ENCODE measurements at regions not wholly inside any gene's neighbourhood (a gene's known extent, or its start where the extent isn't known, plus 50 kb on each side); places are given as distances from the start of the nearest gene placed in this dataset.

DNA sequence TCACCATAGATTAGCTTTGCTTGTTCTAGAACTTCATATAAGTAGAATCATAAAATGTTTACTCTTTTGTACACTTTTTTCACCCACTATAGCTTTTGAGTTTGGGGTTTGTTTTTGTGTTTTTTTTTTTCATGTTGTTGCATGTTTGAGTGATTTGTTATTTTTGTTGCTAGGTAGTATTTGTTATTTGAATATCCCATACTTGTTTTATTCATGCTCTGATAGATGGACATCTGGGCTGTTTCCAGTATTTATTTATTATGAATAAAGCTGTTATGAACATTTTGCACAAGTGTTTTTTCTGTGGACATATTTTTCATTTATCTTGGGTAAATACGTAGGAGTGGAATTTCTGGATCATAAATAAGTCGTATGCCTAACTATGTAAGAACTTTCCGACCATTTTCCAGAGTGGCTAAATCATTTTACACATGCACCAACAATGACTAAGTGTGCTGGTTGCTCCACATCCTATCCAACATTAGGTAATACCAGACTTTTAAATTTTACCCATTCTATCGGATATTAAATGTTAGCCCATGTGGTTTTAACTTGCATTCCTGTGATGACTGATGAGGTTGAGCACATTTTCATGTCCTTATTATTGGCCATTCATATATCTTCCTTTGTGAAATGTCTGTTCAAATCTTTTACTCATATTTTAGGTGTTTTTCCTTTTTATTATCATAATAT lies 69.1 kb upstream of the NR4A3 start:
- ATAC-seq, result no peak
- intact Hi-C loops (cut with DNase I; ENCODE audit: low total_unique reads), result no loop called here
- Histone ChIP-seq H3K27ac (no peak overlapping the region), H3K4me3 (no peak overlapping the region), H3K4me1 (no peaks in the 10 kb centered on the region), H3K9me3 (no peaks in the 10 kb centered on the region), H3K36me3 (no peaks in the 10 kb centered on the region), H3K27me3 (no peaks in the 10 kb centered on the region)
- DNase-seq, result no peak
- in situ Hi-C loops (cut with MboI; ENCODE audit: low sequenced_read_pairs in 4 of 4), result loop anchor here in 1 of 4 donors (25.0 kb wide), 1 partner anchor 90 kb away; no protein-coding TSS in a partner anchor
- TF ChIP-seq, protein P1, sequence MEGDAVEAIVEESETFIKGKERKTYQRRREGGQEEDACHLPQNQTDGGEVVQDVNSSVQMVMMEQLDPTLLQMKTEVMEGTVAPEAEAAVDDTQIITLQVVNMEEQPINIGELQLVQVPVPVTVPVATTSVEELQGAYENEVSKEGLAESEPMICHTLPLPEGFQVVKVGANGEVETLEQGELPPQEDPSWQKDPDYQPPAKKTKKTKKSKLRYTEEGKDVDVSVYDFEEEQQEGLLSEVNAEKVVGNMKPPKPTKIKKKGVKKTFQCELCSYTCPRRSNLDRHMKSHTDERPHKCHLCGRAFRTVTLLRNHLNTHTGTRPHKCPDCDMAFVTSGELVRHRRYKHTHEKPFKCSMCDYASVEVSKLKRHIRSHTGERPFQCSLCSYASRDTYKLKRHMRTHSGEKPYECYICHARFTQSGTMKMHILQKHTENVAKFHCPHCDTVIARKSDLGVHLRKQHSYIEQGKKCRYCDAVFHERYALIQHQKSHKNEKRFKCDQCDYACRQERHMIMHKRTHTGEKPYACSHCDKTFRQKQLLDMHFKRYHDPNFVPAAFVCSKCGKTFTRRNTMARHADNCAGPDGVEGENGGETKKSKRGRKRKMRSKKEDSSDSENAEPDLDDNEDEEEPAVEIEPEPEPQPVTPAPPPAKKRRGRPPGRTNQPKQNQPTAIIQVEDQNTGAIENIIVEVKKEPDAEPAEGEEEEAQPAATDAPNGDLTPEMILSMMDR (IDR thresholded peaks at IDR 0.05 in 4 of 5, conservative IDR thresholded peaks at IDR 0.05 in 1 of 5), result no peak

DNA sequence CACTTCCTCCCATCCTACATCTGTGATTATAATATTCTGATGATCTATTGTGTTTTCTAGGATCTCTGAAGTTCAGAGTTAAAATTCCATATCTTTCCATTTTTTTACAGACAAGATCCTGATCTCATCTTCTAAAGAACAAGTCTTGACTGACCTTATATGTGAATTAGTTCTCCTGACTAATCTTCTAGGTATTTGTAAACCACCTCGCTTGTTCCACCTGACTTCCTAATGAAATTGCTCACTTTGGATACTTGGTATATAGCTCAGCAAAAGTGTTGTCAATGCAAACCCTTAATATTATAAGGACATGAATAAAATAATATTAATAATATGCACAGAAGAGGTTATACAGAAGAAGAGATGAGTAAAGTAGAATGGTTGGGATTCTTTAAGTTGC lies 68.2 kb upstream of the NR4A3 start:
- in situ Hi-C loops (cut with MboI; ENCODE audit: low sequenced_read_pairs in 4 of 4) (loop anchor here in 1 of 4 donors (25.0 kb wide), 1 partner anchor 91 kb away; no protein-coding TSS in a partner anchor), intact Hi-C loops (cut with DNase I; ENCODE audit: low total_unique reads) (no loop called here)
- no peaks in the 10 kb centered on the region for H3K36me3 ChIP-seq
- H3K9me3 ChIP-seq, result no peaks in the 10 kb centered on the region
- no peak overlapping the region for H3K27ac ChIP-seq
- H3K4me3 ChIP-seq, result no peak overlapping the region
- no peaks in the 10 kb centered on the region for H3K4me1 ChIP-seq
- DNase-seq (no peak), ATAC-seq (no peak)
- TF ChIP-seq POLR2A (IDR thresholded peaks at IDR 0.05), result no peak
- TF ChIP-seq, protein P1 (IDR thresholded peaks at IDR 0.05 in 4 of 5, conservative IDR thresholded peaks at IDR 0.05 in 1 of 5), result no peak
- H3K27me3 ChIP-seq, result no peaks in the 10 kb centered on the region

- ATAC-seq (no peak), DNase-seq (no peak)
- Histone ChIP-seq H3K36me3 (no peaks in the 10 kb centered on the region), H3K4me1 (no peaks in the 10 kb centered on the region), H3K4me3 (no peak overlapping the region), H3K9me3 (no peaks in the 10 kb centered on the region), H3K27me3 (no peaks in the 10 kb centered on the region), H3K27ac (no peak overlapping the region)
- in situ Hi-C loops (cut with MboI; ENCODE audit: low sequenced_read_pairs in 4 of 4) (loop anchor here in 1 of 4 donors (25.0 kb wide), 1 partner anchor 98 kb away; no protein-coding TSS in a partner anchor), intact Hi-C loops (cut with DNase I; ENCODE audit: low total_unique reads) (no loop called here)
- TF ChIP-seq POLR2A (IDR thresholded peaks at IDR 0.05), result no peak
- TF ChIP-seq, protein P1 (IDR thresholded peaks at IDR 0.05 in 4 of 5, conservative IDR thresholded peaks at IDR 0.05 in 1 of 5), result no peak
These were observed 61.3 kb upstream of the NR4A3 start for GRCh38 chr9:99760421-99760820.

DNA sequence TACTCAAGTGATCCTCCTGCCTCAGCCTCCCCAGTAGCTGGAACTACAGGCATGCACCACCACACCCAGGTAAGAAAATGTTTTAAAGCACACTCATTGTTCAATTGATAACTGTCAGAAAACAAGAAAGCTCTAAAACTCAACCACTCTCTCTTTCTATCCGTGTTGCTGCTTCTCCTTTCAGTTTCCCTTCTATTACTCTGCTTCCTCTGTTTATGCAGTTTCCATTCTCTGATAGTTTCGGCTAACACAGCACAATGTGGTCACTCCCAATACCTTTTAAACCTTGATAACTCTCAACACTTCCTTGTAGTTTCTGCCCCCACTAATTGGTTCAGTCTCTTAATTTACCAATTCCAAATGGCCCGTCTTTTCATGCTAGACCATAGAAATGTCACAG lies 59.2 kb upstream of the NR4A3 start:
- no peak overlapping the region for H3K4me3 ChIP-seq
- H3K4me1 ChIP-seq, result no peaks in the 10 kb centered on the region
- no peaks in the 10 kb centered on the region for H3K9me3 ChIP-seq
- no peaks in the 10 kb centered on the region for H3K36me3 ChIP-seq
- ATAC-seq (no peak), DNase-seq (no peak)
- no peaks in the 10 kb centered on the region for H3K27me3 ChIP-seq
- TF ChIP-seq POLR2A (IDR thresholded peaks at IDR 0.05), result no peak
- TF ChIP-seq, protein P1 (IDR thresholded peaks at IDR 0.05 in 4 of 5, conservative IDR thresholded peaks at IDR 0.05 in 1 of 5), result no peak
- intact Hi-C loops (cut with DNase I; ENCODE audit: low total_unique reads), result no loop called here
- no peak overlapping the region for H3K27ac ChIP-seq
- in situ Hi-C loops (cut with MboI; ENCODE audit: low sequenced_read_pairs in 4 of 4), result loop anchor here in 1 of 4 donors (25.0 kb wide), 1 partner anchor 100 kb away; no protein-coding TSS in a partner anchor
